WERI-Rb-1 (cell line): ENCODE measurements at regions not wholly inside any gene's neighbourhood (a gene's known extent, or its start where the extent isn't known, plus 50 kb on each side); places are given as distances from the start of the nearest gene placed in this dataset.

Experiments used
- DNase-seq: peaks from one replicate; pipeline ENCODE4 v3.0.0-alpha.2; 2020
- H3K27ac ChIP-seq: fragments of 250-450 bp; sonication (Bioruptor Pico); 2 replicates; pipeline ENCODE4 v1.5.1; 2020; ENCODE audit warnings: mild to moderate bottlenecking, moderate library complexity
- H3K27me3 ChIP-seq: fragments of 250-450 bp; sonication (Bioruptor Pico); 2 replicates; pipeline ENCODE4 v1.5.1; 2021; ENCODE audit warnings: mild to moderate bottlenecking, low read depth, moderate library complexity; ENCODE audit not compliant: insufficient read depth, severe bottlenecking
- H3K36me3 ChIP-seq: fragments of 250-450 bp; sonication (Bioruptor Pico); 2 replicates; pipeline ENCODE4 v1.5.1; 2020; ENCODE audit warnings: mild to moderate bottlenecking, moderate library complexity
- H3K4me3 ChIP-seq: 2 replicates; pipeline ENCODE4 v1.5.1; 2011; ENCODE audit warnings: low read depth, mild to moderate bottlenecking, control low read depth, low read length
- H3K9me3 ChIP-seq: fragments of 250-450 bp; sonication (Bioruptor Pico); 2 replicates; pipeline ENCODE4 v1.5.1; 2021; ENCODE audit warnings: mild to moderate bottlenecking, moderate library complexity; ENCODE audit not compliant: severe bottlenecking
- CTCF ChIP-seq: IDR thresholded peaks from 2 replicates; pipeline ENCODE4 v1.5.1; 2011; ENCODE audit warnings: low read depth, mild to moderate bottlenecking, control low read depth, inconsistent platforms, low read length

- no peak for TF ChIP-seq CTCF
- no peak for DNase-seq
- Histone ChIP-seq H3K9me3 (no peaks in the 10 kb centered on the region), H3K27ac (no peak overlapping the region), H3K27me3 (no peaks in the 10 kb centered on the region), H3K36me3 (peaks cover 3% of the 10 kb centered on the region; the same call in 1 of the 2 replicates), H3K4me3 (no peak overlapping the region)
Observed at GRCh38 chr7:66537380-66537779, 91.3 kb upstream of the KCTD7 start.

GRCh38 chr7:66537876-66538275 lies 90.8 kb upstream of the KCTD7 start:
- DNase-seq, result no peak
- no peaks in the 10 kb centered on the region for H3K9me3 ChIP-seq
- H3K27ac ChIP-seq, result no peak overlapping the region
- peaks cover 3% of the 10 kb centered on the region; the same call in 1 of the 2 replicates for H3K36me3 ChIP-seq
- no peak for TF ChIP-seq CTCF
- H3K27me3 ChIP-seq, result no peaks in the 10 kb centered on the region
- no peak overlapping the region for H3K4me3 ChIP-seq

- no peaks in the 10 kb centered on the region for H3K27me3 ChIP-seq
- H3K36me3 ChIP-seq, result peaks cover 9% of the 10 kb centered on the region
- no peak overlapping the region for H3K4me3 ChIP-seq
- no peak for DNase-seq
- peak overlapping the region; percentile 63 for H3K27ac ChIP-seq
- no peak for TF ChIP-seq CTCF
- no peaks in the 10 kb centered on the region for H3K9me3 ChIP-seq
Observed at GRCh38 chr7:66539264-66539623, 89.4 kb upstream of the KCTD7 start.

GRCh38 chr7:66539902-66540375 lies 88.7 kb upstream of the KCTD7 start:
- Histone ChIP-seq H3K27me3 (no peaks in the 10 kb centered on the region), H3K27ac (peak overlapping the region; percentile 63), H3K36me3 (peaks cover 16% of the 10 kb centered on the region), H3K4me3 (no peak overlapping the region), H3K9me3 (no peaks in the 10 kb centered on the region)
- TF ChIP-seq CTCF, result no peak
- DNase-seq, result no peak

- no peak for DNase-seq
- H3K27me3 ChIP-seq, result no peaks in the 10 kb centered on the region
- TF ChIP-seq CTCF, result no peak
- H3K27ac ChIP-seq, result no peak overlapping the region
- no peak overlapping the region for H3K4me3 ChIP-seq
- peaks cover 23% of the 10 kb centered on the region for H3K36me3 ChIP-seq
- no peaks in the 10 kb centered on the region for H3K9me3 ChIP-seq
Observed at GRCh38 chr7:66542049-66542448, 86.6 kb upstream of the KCTD7 start.

GRCh38 chr7:66542528-66543269 lies 86.0 kb upstream of the KCTD7 start:
- TF ChIP-seq CTCF, result no peak
- no peak overlapping the region for H3K4me3 ChIP-seq
- H3K27ac ChIP-seq, result no peak overlapping the region
- H3K9me3 ChIP-seq, result no peaks in the 10 kb centered on the region
- DNase-seq, result peak; percentile 53
- H3K36me3 ChIP-seq, result peaks cover 27% of the 10 kb centered on the region
- no peaks in the 10 kb centered on the region for H3K27me3 ChIP-seq
